Choroid plexus epithelial cell (primary cell): ENCODE measurements at regions not wholly inside any gene's neighbourhood (a gene's known extent, or its start where the extent isn't known, plus 50 kb on each side); places are given as distances from the start of the nearest gene placed in this dataset.

ENCODE experiments used
- DNase-seq: peaks from one replicate; pipeline ENCODE4 v3.0.0-alpha.2; 2010; ENCODE audit warnings: low read depth
- H3K4me3 ChIP-seq: 2 replicates; pipeline ENCODE4 v1.5.1; 2011; ENCODE audit warnings: low read depth, mild to moderate bottlenecking, control low read depth, low read length, moderate library complexity
- CTCF ChIP-seq: conservative IDR thresholded peaks from 2 replicates; pipeline ENCODE4 v1.5.1; 2011; ENCODE audit warnings: low read depth, mild to moderate bottlenecking, control low read depth, inconsistent platforms, low read length, moderate library complexity

- H3K4me3 ChIP-seq, result no peak overlapping the region
- TF ChIP-seq CTCF, result no peak
- no peak for DNase-seq
Measured at GRCh38 chr13:105906746-105907145, 628.7 kb downstream of the EFNB2 start.

GRCh38 chr13:105904034-105904742 is 631.3 kb downstream of the EFNB2 start:
- no peak overlapping the region for H3K4me3 ChIP-seq
- TF ChIP-seq CTCF, result no peak
- DNase-seq, result no peak

DNA sequence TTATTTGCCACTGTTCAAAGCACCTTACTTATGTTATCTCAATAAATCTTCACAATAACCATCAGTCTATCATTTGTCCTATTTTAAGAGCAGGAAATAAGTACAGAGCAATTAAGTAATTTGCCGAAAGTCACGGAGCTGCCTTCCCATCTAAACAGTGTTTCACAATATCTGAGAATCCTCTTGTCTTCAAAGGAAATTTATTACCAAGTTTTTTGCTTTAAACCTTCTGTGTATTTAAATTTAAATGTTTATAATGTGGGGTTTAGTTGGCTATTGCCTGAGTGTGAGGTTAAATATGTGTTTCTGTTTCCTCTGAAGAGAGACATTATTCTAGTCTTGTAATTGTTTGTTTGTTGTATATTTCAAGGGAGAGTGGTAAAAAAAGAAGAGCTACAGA is 633.1 kb downstream of the EFNB2 start:
- DNase-seq, result no peak
- no peak for TF ChIP-seq CTCF
- H3K4me3 ChIP-seq, result no peak overlapping the region

DNA sequence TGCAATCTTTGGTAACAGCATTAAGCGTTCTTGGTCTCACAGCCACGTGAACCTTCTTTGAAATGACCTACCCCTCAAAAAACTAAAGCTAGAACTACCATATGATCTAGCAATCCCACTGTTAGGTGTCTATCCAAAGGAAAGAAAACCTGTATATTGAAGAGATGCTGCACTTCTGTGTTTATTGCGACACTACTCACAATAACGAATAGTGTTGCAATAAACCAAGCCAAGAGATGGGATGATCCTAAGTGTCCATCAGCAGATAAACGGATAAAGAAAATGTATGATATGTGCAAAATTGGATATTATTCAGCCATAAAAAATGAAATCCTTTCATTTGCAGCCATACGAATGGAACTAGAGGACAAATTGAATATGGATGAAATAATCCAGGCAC is 637.9 kb downstream of the EFNB2 start:
- TF ChIP-seq CTCF, result no peak
- no peak overlapping the region for H3K4me3 ChIP-seq

GRCh38 chr13:105894697-105895096 is 640.8 kb downstream of the EFNB2 start:
- H3K4me3 ChIP-seq, result no peak overlapping the region
- TF ChIP-seq CTCF, result no peak
- peak; percentile 21 for DNase-seq

More for the DNA sequence above, 637.9 kb downstream of the EFNB2 start:
- DNase-seq, result no peak

- TF ChIP-seq CTCF, result no peak
- no peak for DNase-seq
- no peak overlapping the region for H3K4me3 ChIP-seq
Measured at GRCh38 chr13:105890509-105890908, 645.0 kb downstream of the EFNB2 start.

- no peak for DNase-seq
- no peak overlapping the region for H3K4me3 ChIP-seq
- no peak for TF ChIP-seq CTCF
Measured at GRCh38 chr13:105878119-105878700, 657.3 kb downstream of the EFNB2 start.
